ENCODE measurements at regions not wholly inside any gene's neighbourhood (a gene's known extent, or its start where the extent isn't known, plus 50 kb on each side); places are given as distances from the start of the nearest gene placed in this dataset.

- no peak for TF ChIP-seq ZFX (IDR thresholded peaks at IDR 0.05)
- TF ChIP-seq CTCF (conservative IDR thresholded peaks at IDR 0.05), result no peak
- no peak overlapping the region for H3K27ac ChIP-seq
These were observed 121.9 kb upstream of the ASCC3 start for GRCh38 chr6:101003075-101003474.

- no peak for TF ChIP-seq CTCF (conservative IDR thresholded peaks at IDR 0.05)
- no peak for TF ChIP-seq ZFX (IDR thresholded peaks at IDR 0.05)
- H3K27ac ChIP-seq, result no peak overlapping the region
These were observed 130.1 kb upstream of the ASCC3 start for GRCh38 chr6:101011186-101011585.

- no peak for TF ChIP-seq CTCF (conservative IDR thresholded peaks at IDR 0.05)
- no peak for TF ChIP-seq ZFX (IDR thresholded peaks at IDR 0.05)
- H3K27ac ChIP-seq, result no peak overlapping the region
These were observed 132.6 kb upstream of the ASCC3 start for GRCh38 chr6:101013612-101014195.

DNA sequence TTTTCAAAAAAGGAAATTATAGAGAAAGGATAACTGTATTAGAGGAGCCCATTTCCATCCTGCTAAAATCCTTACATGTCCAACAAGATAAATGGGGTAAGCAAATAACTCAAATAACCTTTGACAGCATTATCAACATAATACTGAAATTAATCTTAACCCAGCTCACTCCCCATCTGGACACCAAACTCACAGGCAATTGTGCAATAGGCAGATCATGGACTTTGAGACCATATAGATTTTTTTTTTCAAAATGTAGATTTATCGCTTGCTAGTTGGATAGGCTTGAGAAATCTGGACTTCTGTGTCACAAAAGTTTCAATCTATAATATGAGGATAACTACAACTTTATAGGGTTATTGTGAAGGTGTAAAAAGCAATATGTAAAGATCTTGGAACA, 134.4 kb upstream of the ASCC3 start:
- no peak for TF ChIP-seq ZFX (IDR thresholded peaks at IDR 0.05)
- no peak for TF ChIP-seq CTCF (conservative IDR thresholded peaks at IDR 0.05)
- H3K27ac ChIP-seq, result no peak overlapping the region

- no peak overlapping the region for H3K27ac ChIP-seq
- TF ChIP-seq CTCF (conservative IDR thresholded peaks at IDR 0.05) (no peak), ZFX (IDR thresholded peaks at IDR 0.05) (no peak)
These were observed 135.0 kb upstream of the ASCC3 start for GRCh38 chr6:101016163-101016562.

DNA sequence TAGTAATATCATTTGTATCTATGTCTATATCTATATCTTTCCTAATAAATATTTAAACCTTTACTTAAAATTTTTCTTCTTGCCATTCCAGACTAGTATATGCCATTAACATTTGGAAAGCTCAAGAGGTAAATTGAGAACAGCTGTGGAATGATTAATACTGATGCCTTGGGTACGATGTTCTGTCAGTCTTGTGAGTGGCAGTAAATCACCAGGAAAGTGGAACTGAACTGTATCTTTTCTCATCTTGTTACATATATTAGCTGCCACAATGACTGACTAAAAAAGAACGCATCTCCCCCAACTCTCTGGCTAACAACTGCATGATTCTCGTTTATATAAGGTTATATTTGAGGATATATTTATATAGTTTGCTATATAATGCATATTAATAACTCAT, 137.0 kb upstream of the ASCC3 start:
- H3K27ac ChIP-seq, result no peak overlapping the region
- TF ChIP-seq ZFX (IDR thresholded peaks at IDR 0.05), result no peak
- no peak for TF ChIP-seq CTCF (conservative IDR thresholded peaks at IDR 0.05)

DNA sequence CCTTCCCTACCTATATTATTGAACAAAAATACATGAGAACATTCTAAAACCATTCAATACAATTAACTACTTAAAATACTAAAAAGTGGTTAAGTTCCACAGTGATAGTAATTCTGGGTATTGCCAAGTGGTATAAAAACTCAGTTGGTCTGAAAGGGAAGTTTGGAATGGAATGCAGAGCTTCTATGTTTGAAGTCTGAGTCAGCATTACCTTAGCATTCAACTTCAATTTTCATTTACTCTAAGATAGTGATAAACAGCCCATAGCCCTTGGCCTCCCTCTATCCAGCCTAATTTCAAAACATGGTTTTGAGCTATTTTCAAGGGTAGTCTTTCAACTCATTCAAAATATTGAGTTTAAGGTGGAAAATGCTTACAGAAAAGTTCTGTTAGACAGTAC, 140.4 kb upstream of the ASCC3 start:
- TF ChIP-seq ZFX (IDR thresholded peaks at IDR 0.05) (no peak), CTCF (conservative IDR thresholded peaks at IDR 0.05) (no peak)

More for the DNA sequence above, 140.4 kb upstream of the ASCC3 start:
- H3K27ac ChIP-seq, result no peak overlapping the region

All from C4-2B (cell line).